ENCODE measurements at regions not wholly inside any gene's neighbourhood (a gene's known extent, or its start where the extent isn't known, plus 50 kb on each side); places are given as distances from the start of the nearest gene placed in this dataset.

DNA sequence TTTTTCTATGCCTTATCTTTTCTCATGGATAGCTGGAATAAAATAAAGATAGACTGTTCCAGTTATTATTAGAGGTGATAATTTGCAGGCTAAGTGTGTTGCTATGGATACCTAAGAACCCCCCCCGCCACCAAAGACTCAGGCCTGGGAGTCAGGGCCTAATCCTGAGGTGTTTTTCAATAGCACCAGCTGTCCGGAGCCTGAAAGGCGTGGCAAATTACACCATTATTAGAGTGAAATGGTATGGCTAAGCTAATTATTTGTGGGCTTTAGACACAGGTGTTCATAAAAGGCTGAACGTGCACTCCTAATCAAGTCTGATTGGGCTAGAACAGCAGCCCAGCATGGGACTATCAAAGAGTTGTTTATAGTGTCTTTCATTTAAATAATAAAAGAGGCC lies 293.2 kb upstream of the DCC start:
- no peak for TF ChIP-seq POLR2AphosphoS5 (IDR thresholded peaks at IDR 0.05; ENCODE audit: borderline replicate concordance, low read depth, low read length)
- TF ChIP-seq EZH2 (IDR thresholded peaks at IDR 0.05) = no peak
- no peak for TF ChIP-seq FOXP2 (optimal IDR thresholded peaks at IDR 0.05; ENCODE audit: control extremely low read depth, extremely low read length, insufficient read depth)
